HG02840 (cell line): ENCODE measurements at regions not wholly inside any gene's neighbourhood (a gene's known extent, or its start where the extent isn't known, plus 50 kb on each side); places are given as distances from the start of the nearest gene placed in this dataset.
"Not testable (repeated sequence)": the region's sequence is repeated elsewhere in the genome, so short reads cannot be mapped to it uniquely, and the experiment has no call there.

Experiments used
- ATAC-seq: cut with Tn5 transposase; IDR thresholded peaks from one replicate; pipeline ENCODE4 v1.9.1; 2021; ENCODE audit warnings: mild to moderate bottlenecking, moderate library complexity, moderate number of reproducible peaks; ENCODE audit not compliant: unreplicated experiment, low FRiP score

- ATAC-seq, result no peak
Measured at GRCh38 chr6:139721954-139722353, 347.5 kb upstream of the CITED2 start.

DNA sequence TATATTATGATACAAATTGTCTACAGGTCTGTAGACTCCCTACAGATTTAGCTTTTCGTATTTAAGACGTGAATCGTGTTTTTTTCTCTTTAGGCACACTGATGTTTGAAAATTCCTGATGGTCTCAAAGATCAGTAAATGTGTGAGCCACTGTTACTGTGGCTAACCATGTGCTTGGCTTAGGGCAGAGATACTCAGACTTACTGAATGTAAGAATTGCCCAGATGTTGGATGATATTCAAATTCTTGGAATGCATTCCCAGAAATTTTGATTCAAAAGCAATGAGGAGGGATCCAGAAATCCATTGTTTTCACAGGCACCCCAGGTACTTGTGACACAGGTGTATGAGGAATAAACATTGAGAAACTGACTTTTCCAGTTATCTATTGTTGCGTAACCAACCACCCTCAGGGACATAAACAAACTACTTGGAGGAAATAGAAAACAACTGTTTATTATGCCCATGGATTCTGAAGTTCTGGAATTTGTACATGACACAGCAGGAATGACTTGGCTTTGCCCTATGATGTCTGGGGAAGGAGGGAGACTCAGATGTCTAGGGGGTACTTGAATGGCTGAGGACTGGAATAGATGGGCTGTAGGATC, 339.6 kb upstream of the CITED2 start:
- no peak for ATAC-seq

GRCh38 chr6:139713424-139713823, 339.0 kb upstream of the CITED2 start:
- ATAC-seq, result no peak

GRCh38 chr6:139712830-139713229, 338.4 kb upstream of the CITED2 start:
- no peak for ATAC-seq

GRCh38 chr6:139711804-139712585, 337.5 kb upstream of the CITED2 start:
- no peak for ATAC-seq

- ATAC-seq, result no peak
Measured at GRCh38 chr6:139710556-139710955, 336.1 kb upstream of the CITED2 start.

DNA sequence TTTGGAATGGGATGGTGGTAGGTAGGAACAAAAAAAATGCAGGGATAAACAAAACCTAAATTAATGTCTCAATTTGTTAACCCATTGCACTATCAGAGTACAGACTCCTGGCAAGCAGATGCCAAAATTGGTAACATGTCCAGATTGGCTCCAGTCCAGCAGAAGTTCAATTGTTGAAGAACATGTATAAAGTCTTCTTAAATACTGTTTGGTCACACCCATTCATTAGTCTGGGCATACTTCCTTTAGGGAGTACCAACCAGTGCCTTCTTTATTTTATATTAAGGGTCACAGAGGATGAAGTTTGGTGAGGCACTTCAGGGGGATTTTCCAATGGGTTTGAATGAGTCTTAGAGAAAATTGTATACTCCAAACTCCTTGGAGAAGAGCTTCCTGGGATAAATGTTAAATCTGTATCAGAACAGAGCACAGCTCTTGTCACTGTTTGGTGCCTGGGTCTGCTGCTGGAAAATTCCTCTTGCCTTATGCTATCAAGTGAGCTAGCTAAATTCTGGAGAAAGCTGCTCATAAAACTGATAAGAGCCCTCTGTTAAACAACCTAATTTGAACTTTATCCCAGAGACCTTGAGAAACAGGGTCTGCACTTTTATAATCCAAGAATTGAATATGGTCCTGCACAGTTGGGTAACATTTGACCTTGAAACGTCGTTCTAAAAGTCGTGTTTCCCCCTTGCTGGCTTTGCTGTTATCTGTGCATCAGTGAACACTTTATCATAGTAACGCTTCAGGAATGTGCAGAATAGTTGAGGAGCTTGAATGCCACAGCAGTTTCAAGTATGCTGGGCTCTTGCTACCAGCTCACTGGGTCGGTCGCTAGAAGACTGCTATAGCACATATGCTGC, 334.1 kb upstream of the CITED2 start:
- ATAC-seq, result no peak

DNA sequence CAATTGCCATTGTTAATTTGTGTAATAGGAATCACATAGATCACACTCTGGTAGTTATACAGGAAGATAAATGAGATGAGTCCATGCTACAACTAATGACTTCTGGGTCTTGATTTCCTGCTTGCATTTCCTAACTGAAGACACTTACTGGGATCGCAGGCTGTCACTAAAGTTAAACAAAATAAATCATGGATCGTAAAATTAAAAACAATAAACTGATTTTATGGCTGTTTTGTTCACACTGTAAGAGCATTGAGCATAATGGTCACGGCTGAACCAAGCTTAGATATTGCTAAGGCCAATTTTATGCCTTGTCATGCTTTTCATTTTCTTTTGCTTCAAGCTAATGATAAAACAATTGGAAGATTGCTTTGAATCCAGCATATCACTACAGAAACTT, 332.5 kb upstream of the CITED2 start:
- ATAC-seq, result no peak

DNA sequence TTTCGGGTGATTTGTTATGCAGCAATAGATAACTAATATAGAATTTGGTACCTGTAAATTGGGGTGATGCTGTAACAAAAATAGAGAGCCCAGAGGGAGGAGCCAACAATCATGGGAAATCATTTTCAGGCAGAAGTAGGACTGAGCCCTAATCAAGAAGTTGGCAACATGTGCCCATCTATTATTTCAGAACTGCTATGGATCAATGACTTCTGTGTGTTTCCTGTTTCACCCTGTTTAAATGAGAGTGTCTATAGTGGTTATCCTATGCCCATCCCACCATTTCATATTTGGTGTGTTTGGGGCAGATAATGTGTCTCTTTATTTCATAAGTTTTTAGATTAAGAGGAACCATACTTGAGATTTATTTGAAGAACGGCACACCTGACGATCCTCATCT, 330.8 kb upstream of the CITED2 start:
- no peak for ATAC-seq

DNA sequence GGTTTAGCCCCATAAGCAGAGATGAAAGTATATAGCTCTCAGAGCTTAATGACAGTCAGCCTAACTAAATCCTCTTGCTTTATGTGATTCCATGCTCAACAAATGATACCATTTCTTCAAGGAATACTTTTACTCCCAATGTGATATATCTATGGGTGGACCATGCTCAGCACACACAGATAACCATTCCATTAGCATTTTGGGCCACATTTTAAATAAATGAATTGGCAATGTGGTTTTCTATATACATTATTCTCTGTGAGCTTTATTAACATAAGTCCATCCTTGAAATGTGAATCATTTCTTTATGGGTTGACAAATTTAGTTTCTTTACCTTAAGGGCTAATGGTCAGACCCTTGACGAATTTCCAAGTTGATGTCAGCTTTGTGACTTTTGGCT, 329.3 kb upstream of the CITED2 start:
- no peak for ATAC-seq

DNA sequence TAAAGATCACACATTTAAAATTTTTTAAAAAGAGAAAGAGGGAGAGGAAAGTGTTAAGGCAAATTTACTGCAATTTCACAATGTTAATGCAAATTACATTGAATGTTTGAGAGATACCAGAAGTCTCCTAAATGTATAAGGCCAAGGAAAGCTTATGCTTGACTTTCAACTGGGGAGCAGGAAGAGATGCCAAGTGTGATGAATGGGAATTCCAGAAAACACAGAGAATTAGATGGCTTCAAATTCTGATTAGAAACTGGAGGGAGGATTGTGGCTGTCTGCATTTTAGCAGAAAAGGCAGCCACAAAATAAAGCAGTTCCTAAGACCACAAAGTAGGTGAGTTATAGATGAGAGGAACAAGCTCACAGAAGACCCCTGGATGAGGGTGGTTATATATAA, 328.3 kb upstream of the CITED2 start:
- ATAC-seq, result no peak

DNA sequence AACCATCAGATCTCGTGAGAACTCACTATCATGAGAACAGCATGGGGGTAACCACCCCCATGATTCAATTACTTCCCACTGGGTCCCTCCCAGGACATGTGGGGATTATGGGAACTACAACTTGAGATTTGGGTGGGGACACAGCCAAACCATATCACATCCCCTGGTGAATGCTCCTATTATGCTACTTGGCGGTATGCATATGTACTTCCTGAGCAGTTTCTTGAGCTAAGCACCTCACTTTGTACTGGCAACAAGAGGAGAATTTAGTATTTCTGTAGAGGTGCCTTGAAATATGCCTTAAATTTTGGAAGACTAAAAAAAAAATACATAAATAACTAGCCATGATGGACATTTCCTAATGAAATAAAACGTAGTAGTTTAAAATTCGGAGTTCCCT, 327.2 kb upstream of the CITED2 start:
- no peak for ATAC-seq

DNA sequence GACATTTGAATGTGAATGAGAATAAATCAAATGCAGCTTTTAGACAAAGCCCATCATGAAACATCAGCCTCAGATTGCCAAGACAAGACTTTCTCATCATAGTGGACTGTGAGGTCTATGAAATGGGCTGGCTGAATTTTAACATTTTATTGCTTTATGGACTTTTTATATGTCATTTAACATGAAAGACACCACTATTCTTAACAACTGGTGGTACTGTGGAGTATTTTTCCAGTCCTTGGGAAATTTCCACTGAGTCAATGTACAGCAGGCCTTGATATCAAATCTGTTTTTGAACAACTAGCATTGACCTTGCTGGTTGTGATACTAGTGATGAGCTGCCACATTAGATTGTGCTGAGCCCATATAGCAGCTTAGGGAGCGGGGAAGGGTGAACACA, 326.6 kb upstream of the CITED2 start:
- no peak for ATAC-seq

DNA sequence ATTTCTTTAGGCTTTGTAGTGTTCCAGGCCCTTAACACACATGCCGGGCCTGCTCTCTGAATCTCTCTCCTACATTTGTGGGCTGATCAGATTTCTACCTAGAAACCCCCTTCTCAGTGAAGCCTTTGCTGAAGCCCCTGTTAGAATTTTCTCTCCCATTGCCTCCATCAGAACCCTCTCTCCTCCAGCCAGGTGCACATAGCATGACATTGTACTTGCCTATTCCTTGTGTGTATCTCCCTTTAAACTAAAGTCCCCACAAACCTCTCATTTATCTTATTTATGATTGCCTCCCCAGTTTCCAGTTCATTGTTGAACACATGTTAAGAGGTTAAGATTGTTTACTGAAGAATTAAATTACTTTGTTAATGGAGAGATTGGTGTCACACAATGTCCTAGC, 325.5 kb upstream of the CITED2 start:
- ATAC-seq, result no peak

- no peak for ATAC-seq
Measured at GRCh38 chr6:139699335-139699734, 324.9 kb upstream of the CITED2 start.

DNA sequence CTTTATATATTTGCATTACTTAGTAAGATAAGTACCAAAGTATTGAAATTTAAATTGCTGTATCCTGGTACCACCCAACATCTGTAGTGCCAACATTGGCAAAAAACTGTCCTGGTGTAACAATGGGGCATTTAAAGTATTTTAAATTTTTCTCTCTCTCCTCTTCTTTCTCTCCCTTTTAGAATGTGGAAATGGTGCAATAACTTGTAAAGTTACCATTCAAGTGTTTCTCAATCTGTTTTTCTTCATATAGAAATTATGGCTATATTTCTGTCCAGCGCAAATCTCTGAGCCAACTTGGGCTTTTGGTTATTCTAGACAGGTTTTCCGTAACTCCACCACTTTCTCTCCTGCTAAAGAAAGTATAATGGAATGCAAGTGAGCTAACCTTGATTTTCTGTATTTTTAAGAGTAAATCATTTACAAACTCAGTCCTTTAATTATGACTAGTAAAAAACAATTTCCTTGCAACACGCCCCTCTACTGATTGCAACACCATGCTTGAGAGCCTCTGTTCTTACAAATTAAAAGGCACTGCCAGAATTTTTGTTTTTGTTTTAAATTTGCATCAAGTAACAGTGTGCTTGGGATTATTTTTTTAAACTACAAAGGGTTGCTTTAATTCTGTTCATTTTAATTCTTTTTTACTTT, 324.2 kb upstream of the CITED2 start:
- no peak for ATAC-seq

DNA sequence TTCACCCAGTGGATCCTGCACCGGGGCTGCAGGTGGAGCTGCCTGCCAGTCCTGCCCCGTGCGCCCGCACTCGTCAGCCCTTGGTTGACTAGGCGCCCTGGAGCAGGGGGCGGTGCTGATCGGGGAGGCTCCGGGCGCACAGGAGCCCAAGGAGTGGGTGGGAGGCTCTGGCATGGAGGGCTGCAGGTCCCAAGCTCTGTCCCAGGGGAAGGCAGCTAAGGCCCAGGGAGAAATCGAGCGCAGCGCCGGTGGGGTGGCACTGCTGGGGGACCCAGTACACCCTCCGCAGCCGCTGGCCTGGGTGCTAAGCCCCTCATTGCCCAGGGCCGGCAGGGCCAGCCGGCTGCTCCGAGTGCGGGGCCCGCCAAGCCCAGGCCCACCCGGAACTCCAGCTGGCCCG, 323.4 kb upstream of the CITED2 start:
- not testable (repeated sequence) for ATAC-seq

DNA sequence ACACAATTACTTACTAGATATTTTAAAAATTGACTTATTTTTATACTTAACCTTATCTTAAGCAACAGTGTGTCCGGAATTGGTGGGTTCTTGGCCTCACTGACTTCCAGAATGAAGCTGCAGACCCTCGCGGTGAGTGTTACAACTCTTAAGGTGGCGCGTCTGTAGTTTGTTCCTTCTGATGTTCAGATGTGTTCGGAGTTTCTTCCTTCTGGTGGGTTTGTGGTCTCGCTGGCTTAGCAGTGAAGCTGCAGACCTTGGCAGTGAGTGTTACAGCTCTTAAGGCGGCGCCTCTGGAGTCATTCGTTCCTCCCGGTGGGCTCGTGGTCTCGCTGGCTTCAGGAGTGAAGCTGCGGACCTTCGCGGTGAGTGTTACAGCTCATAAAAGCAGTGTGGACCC, 322.5 kb upstream of the CITED2 start:
- not testable (repeated sequence) for ATAC-seq

- no peak for ATAC-seq
Measured at GRCh38 chr6:139695361-139695760, 320.9 kb upstream of the CITED2 start.

GRCh38 chr6:139693735-139694134, 319.3 kb upstream of the CITED2 start:
- no peak for ATAC-seq

DNA sequence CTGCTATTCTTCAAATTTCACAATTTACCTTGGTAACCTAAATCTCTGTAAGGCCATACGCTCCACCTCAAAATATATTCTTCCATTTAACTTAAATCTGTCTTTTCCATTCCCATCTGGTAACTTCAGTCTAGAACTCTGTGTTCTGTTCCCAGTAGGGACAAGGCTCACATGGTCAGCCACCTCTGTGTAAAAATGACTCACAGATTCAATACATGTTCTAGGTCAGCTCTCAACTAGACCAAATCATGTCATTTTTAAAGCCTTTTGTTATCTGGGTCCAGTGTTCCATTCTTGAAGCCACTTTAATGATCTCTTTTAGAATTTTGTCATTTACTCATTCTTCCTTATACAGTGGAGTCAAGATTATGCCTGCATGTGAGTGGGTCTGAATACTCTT, 315.6 kb upstream of the CITED2 start:
- no peak for ATAC-seq
